GM12878 (cell line): ENCODE measurements at regions not wholly inside any gene's neighbourhood (a gene's known extent, or its start where the extent isn't known, plus 50 kb on each side); places are given as distances from the start of the nearest gene placed in this dataset.

Experiments used
- BCL11A ChIP-seq: IDR thresholded peaks from 2 replicates; pipeline ENCODE4 v1.6.1; 2011; ENCODE audit warnings: low read depth, low read length
- BCLAF1 ChIP-seq: fragments of 450-650 bp; IDR thresholded peaks from 2 replicates; pipeline ENCODE4 v1.6.1; 2017; ENCODE audit warnings: antibody characterized with exemption, mild to moderate bottlenecking, moderate library complexity
- BMI1 ChIP-seq: fragments of 450-650 bp; IDR thresholded peaks from 2 replicates; pipeline ENCODE4 v1.6.1; 2016; ENCODE audit warnings: mild to moderate bottlenecking, moderate library complexity, borderline replicate concordance
- CEBPB ChIP-seq, 2 experiments: fragments of 150-350 bp in 1 of 2; IDR thresholded peaks; 2 replicates each; pipeline ENCODE4 v1.6.1; 2012 to 2014; ENCODE audit warnings: low read depth in 2 of 2, low read length in 2 of 2, borderline replicate concordance in 1 of 2, inconsistent platforms in 1 of 2
- CREB1 ChIP-seq: IDR thresholded peaks from 2 replicates; pipeline ENCODE4 v1.6.1; 2012; ENCODE audit warnings: low read depth, mild to moderate bottlenecking, inconsistent platforms
- EP300 ChIP-seq, 2 experiments: fragments of 150-350 bp in 1 of 2; IDR thresholded peaks; 2 replicates each; pipeline ENCODE4 v1.6.1; 2011 to 2012; ENCODE audit warnings: low read depth in 2 of 2, low read length in 2 of 2, borderline replicate concordance in 1 of 2, improper control_type of control experiment in 1 of 2, inconsistent platforms in 1 of 2; ENCODE audit not compliant: control insufficient read depth in 1 of 2
- ESRRA ChIP-seq: IDR thresholded peaks from 2 replicates; pipeline ENCODE4 v1.6.1; 2012; ENCODE audit warnings: mild to moderate bottlenecking, low read length, improper control_type of control experiment
- GATAD2B ChIP-seq: fragments of 450-650 bp; conservative IDR thresholded peaks from 2 replicates; pipeline ENCODE4 v1.6.1; 2017; ENCODE audit warnings: low read depth, mild to moderate bottlenecking, moderate library complexity
- IKZF1 ChIP-seq: fragments of 450-650 bp; conservative IDR thresholded peaks from 2 replicates; pipeline ENCODE4 v1.6.1; 2017; ENCODE audit warnings: antibody characterized with exemption, mild to moderate bottlenecking
- IKZF2 ChIP-seq, 2 experiments: fragments of 450-650 bp; IDR thresholded peaks; 2 replicates each; pipeline ENCODE4 v1.6.1; 2017; ENCODE audit warnings: mild to moderate bottlenecking in 2 of 2, moderate library complexity in 2 of 2
- KLF5 ChIP-seq: fragments of 450-650 bp; IDR thresholded peaks from 2 replicates; pipeline ENCODE4 v1.6.1; 2014; ENCODE audit warnings: mild to moderate bottlenecking; ENCODE audit not compliant: partially characterized antibody
- MEF2B ChIP-seq: fragments of 450-650 bp; IDR thresholded peaks from 2 replicates; pipeline ENCODE4 v1.6.1; 2018; ENCODE audit warnings: mild to moderate bottlenecking, moderate library complexity; ENCODE audit not compliant: partially characterized antibody, poor library complexity, severe bottlenecking
- MTA2 ChIP-seq: fragments of 450-650 bp; IDR thresholded peaks from 2 replicates; pipeline ENCODE4 v1.6.1; 2016; ENCODE audit warnings: low read depth, mild to moderate bottlenecking, moderate library complexity
- MTA3 ChIP-seq: IDR thresholded peaks from 2 replicates; pipeline ENCODE4 v1.6.1; 2012; ENCODE audit warnings: low read length, inconsistent platforms, borderline replicate concordance
- MXI1 ChIP-seq: fragments of 150-350 bp; IDR thresholded peaks from 2 replicates; pipeline ENCODE4 v1.6.1; 2011; ENCODE audit warnings: low read depth, mild to moderate bottlenecking, inconsistent platforms, low read length, improper control_type of control experiment
- NBN ChIP-seq: fragments of 450-650 bp; IDR thresholded peaks from 2 replicates; pipeline ENCODE4 v1.6.1; 2016
- NFIC ChIP-seq: IDR thresholded peaks from 2 replicates; pipeline ENCODE4 v1.6.1; 2012; ENCODE audit warnings: low read depth, mild to moderate bottlenecking, inconsistent platforms, low read length, moderate library complexity
- PML ChIP-seq: IDR thresholded peaks from 2 replicates; pipeline ENCODE4 v1.6.1; 2012; ENCODE audit warnings: low read length, inconsistent platforms
- RUNX3 ChIP-seq: IDR thresholded peaks from 2 replicates; pipeline ENCODE4 v1.6.1; 2012; ENCODE audit warnings: low read length, inconsistent platforms
- WRNIP1 ChIP-seq: IDR thresholded peaks from 2 replicates; pipeline ENCODE4 v1.6.1; 2011; ENCODE audit warnings: low read depth, low read length, improper control_type of control experiment, borderline replicate concordance
- YBX1 ChIP-seq: fragments of 450-650 bp; IDR thresholded peaks from 2 replicates; pipeline ENCODE4 v1.6.1; 2016; ENCODE audit warnings: antibody characterized with exemption
- ZZZ3 ChIP-seq: IDR thresholded peaks from 2 replicates; pipeline ENCODE4 v1.6.1; 2011; ENCODE audit warnings: low read depth; ENCODE audit not compliant: control insufficient read depth, insufficient read length
- TF ChIP-seq, protein P1 (sequence below): IDR thresholded peaks from 2 replicates; pipeline ENCODE4 v1.6.1; 2012; ENCODE audit warnings: low read depth, low read length, improper control_type of control experiment
- TF ChIP-seq, protein P2 (sequence below): IDR thresholded peaks from 2 replicates; pipeline ENCODE4 v1.6.1; 2011; ENCODE audit warnings: low read depth, mild to moderate bottlenecking, low read length, moderate library complexity, borderline replicate concordance; ENCODE audit errors: extremely low read depth

GRCh38 chr2:144215701-144216675 lies 303.9 kb downstream of the ZEB2 start (continued):
- TF ChIP-seq, protein P1, sequence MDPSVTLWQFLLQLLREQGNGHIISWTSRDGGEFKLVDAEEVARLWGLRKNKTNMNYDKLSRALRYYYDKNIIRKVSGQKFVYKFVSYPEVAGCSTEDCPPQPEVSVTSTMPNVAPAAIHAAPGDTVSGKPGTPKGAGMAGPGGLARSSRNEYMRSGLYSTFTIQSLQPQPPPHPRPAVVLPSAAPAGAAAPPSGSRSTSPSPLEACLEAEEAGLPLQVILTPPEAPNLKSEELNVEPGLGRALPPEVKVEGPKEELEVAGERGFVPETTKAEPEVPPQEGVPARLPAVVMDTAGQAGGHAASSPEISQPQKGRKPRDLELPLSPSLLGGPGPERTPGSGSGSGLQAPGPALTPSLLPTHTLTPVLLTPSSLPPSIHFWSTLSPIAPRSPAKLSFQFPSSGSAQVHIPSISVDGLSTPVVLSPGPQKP = no peak
- no peak for TF ChIP-seq NBN
- no peak for TF ChIP-seq YBX1
- TF ChIP-seq IKZF2 (IDR thresholded peaks at IDR 0.05) = peak; percentile 22 to 31; a peak in 2 of 4 replicates
- TF ChIP-seq WRNIP1 = no peak
- no peak for TF ChIP-seq BCL11A
- no peak for TF ChIP-seq PML
- no peak for TF ChIP-seq GATAD2B
- TF ChIP-seq, protein P2, sequence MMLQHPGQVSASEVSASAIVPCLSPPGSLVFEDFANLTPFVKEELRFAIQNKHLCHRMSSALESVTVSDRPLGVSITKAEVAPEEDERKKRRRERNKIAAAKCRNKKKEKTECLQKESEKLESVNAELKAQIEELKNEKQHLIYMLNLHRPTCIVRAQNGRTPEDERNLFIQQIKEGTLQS = no peak
- no peak for TF ChIP-seq ZZZ3
- no peak for TF ChIP-seq ESRRA
- TF ChIP-seq BMI1 = no peak
- no peak for TF ChIP-seq BCLAF1
- no peak for TF ChIP-seq CEBPB (IDR thresholded peaks at IDR 0.05; ENCODE audit: borderline replicate concordance in 1 of 2, low read depth in 2 of 2, low read length in 2 of 2)
- TF ChIP-seq MTA3 = no peak
- no peak for TF ChIP-seq MXI1
- no peak for TF ChIP-seq RUNX3
- 0 out of 4 replicates have a peak, but pooled peaks of 1 of the 2 experiments have one; percentile 9 for TF ChIP-seq EP300 (IDR thresholded peaks at IDR 0.05; ENCODE audit: borderline replicate concordance in 1 of 2, control insufficient read depth in 1 of 2, low read depth in 2 of 2, low read length in 2 of 2)
- TF ChIP-seq IKZF1 = 0 out of 2 replicates have a peak, but pooled peaks have one; percentile 45
- TF ChIP-seq CREB1 = no peak
- no peak for TF ChIP-seq KLF5
- no peak for TF ChIP-seq MTA2
- peak; percentile 40; the same call in 1 of the 2 replicates for TF ChIP-seq NFIC
- TF ChIP-seq MEF2B = no peak
